MM.1S (cell line): ENCODE measurements at regions not wholly inside any gene's neighbourhood (a gene's known extent, or its start where the extent isn't known, plus 50 kb on each side); places are given as distances from the start of the nearest gene placed in this dataset.
"Not testable (repeated sequence)": the region's sequence is repeated elsewhere in the genome, so short reads cannot be mapped to it uniquely, and the experiment has no call there.

Experiments used
- CTCF ChIP-seq: fragments of 300-600 bp; sonication (generic); IDR thresholded peaks from 2 replicates; pipeline ENCODE4 v1.5.1; 2016; ENCODE audit warnings: antibody characterized with exemption, low read length, mixed read lengths
- EZH2phosphoT487 ChIP-seq: fragments of 300-600 bp; sonication (generic); IDR thresholded peaks from 2 replicates; pipeline ENCODE4 v1.6.1; 2018; ENCODE audit warnings: antibody characterized with exemption, low read length

GRCh38 chr2:111373989-111374388 lies 253.3 kb downstream of the BCL2L11 start:
- not testable (repeated sequence) for TF ChIP-seq CTCF, EZH2phosphoT487
